DND-41 (cell line): ENCODE measurements at regions not wholly inside any gene's neighbourhood (a gene's known extent, or its start where the extent isn't known, plus 50 kb on each side); places are given as distances from the start of the nearest gene placed in this dataset.

Experiments used
- ATAC-seq: fragments of 200-7000 bp; cut with Tn5 transposase; 3 replicates; pipeline ENCODE4 v1.9.1; 2021; ENCODE audit warnings: low read depth; ENCODE audit not compliant: insufficient read depth
- DNase-seq: peaks from one replicate; pipeline ENCODE4 v3.0.0-alpha.2; 2020
- H2AFZ ChIP-seq: 2 replicates; pipeline ENCODE4 v1.6.0; 2012; ENCODE audit warnings: low read depth, low read length
- H3K27ac ChIP-seq: 2 replicates; pipeline ENCODE4 v1.5.1; 2012; ENCODE audit warnings: low read length, inconsistent platforms
- H3K27me3 ChIP-seq: fragments of 200-600 bp; sonication (generic); 2 replicates; pipeline ENCODE4 v1.6.0; 2012; ENCODE audit warnings: low read length, mild to moderate bottlenecking, inconsistent platforms; ENCODE audit not compliant: insufficient read depth, poor library complexity
- H3K36me3 ChIP-seq: 2 replicates; pipeline ENCODE4 v1.5.1; 2012; ENCODE audit warnings: low read length, inconsistent platforms; ENCODE audit not compliant: insufficient read depth
- H3K4me1 ChIP-seq: 2 replicates; pipeline ENCODE4 v1.5.1; 2012; ENCODE audit warnings: mild to moderate bottlenecking, low read length; ENCODE audit not compliant: insufficient read depth
- H3K4me2 ChIP-seq: 2 replicates; pipeline ENCODE4 v1.6.0; 2012; ENCODE audit warnings: mild to moderate bottlenecking, moderate library complexity, low read length, inconsistent platforms; ENCODE audit not compliant: insufficient read depth
- H3K4me3 ChIP-seq, 2 experiments: fragments of 200-600 bp in 1 of 2; shearing (Covaris generic) in 1 of 2; 2 replicates each; pipeline ENCODE4 v1.5.1; 2012 to 2016; ENCODE audit warnings: inconsistent platforms in 2 of 2, low read length in 2 of 2, mild to moderate bottlenecking in 2 of 2, low read depth in 1 of 2, moderate library complexity in 1 of 2
- H3K79me2 ChIP-seq: 2 replicates; pipeline ENCODE4 v1.6.0; 2012; ENCODE audit warnings: low read length, inconsistent platforms; ENCODE audit not compliant: insufficient read depth
- H3K9ac ChIP-seq: 2 replicates; pipeline ENCODE4 v1.6.0; 2012; ENCODE audit warnings: low read depth, mild to moderate bottlenecking, inconsistent platforms, low read length, moderate library complexity
- H3K9me3 ChIP-seq: 2 replicates; pipeline ENCODE4 v1.5.1; 2012; ENCODE audit warnings: low read length, moderate library complexity, mild to moderate bottlenecking, inconsistent platforms; ENCODE audit not compliant: insufficient read depth, severe bottlenecking
- H4K20me1 ChIP-seq: 2 replicates; pipeline ENCODE4 v1.6.0; 2012; ENCODE audit warnings: low read length; ENCODE audit not compliant: insufficient read depth
- EZH2 ChIP-seq: IDR thresholded peaks from 3 replicates; pipeline ENCODE4 v1.6.1; 2012; ENCODE audit warnings: borderline replicate concordance, low read depth, mild to moderate bottlenecking, moderate library complexity, low read length, inconsistent platforms; ENCODE audit not compliant: severe bottlenecking
- TF ChIP-seq, protein P1 (sequence below): IDR thresholded peaks from 2 replicates; pipeline ENCODE4 v1.5.1; 2012; ENCODE audit warnings: borderline replicate concordance, low read length, moderate library complexity, mild to moderate bottlenecking; ENCODE audit not compliant: poor library complexity, severe bottlenecking; ENCODE audit errors: extremely low read depth

- Histone ChIP-seq H4K20me1 (no peaks in the 10 kb centered on the region), H3K27ac (no peak overlapping the region), H3K4me2 (no peak overlapping the region), H3K9me3 (peaks cover 47% of the 10 kb centered on the region), H3K27me3 (no peaks in the 10 kb centered on the region), H3K4me3 (no peak overlapping the region; a peak in 1 of 4 replicates), H3K4me1 (peaks cover 12% of the 10 kb centered on the region), H3K9ac (no peak overlapping the region), H3K79me2 (no peaks in the 10 kb centered on the region), H3K36me3 (0 out of 2 replicates have a peak, but pooled peaks cover 5% of the 10 kb centered on the region), H2AFZ (no peak overlapping the region)
- ATAC-seq (no peak), DNase-seq (no peak)
- TF ChIP-seq, protein P1, sequence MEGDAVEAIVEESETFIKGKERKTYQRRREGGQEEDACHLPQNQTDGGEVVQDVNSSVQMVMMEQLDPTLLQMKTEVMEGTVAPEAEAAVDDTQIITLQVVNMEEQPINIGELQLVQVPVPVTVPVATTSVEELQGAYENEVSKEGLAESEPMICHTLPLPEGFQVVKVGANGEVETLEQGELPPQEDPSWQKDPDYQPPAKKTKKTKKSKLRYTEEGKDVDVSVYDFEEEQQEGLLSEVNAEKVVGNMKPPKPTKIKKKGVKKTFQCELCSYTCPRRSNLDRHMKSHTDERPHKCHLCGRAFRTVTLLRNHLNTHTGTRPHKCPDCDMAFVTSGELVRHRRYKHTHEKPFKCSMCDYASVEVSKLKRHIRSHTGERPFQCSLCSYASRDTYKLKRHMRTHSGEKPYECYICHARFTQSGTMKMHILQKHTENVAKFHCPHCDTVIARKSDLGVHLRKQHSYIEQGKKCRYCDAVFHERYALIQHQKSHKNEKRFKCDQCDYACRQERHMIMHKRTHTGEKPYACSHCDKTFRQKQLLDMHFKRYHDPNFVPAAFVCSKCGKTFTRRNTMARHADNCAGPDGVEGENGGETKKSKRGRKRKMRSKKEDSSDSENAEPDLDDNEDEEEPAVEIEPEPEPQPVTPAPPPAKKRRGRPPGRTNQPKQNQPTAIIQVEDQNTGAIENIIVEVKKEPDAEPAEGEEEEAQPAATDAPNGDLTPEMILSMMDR: no peak
- no peak for TF ChIP-seq EZH2
These were observed 905.4 kb upstream of the NDST4 start for GRCh38 chr4:116018831-116019230.

DNA sequence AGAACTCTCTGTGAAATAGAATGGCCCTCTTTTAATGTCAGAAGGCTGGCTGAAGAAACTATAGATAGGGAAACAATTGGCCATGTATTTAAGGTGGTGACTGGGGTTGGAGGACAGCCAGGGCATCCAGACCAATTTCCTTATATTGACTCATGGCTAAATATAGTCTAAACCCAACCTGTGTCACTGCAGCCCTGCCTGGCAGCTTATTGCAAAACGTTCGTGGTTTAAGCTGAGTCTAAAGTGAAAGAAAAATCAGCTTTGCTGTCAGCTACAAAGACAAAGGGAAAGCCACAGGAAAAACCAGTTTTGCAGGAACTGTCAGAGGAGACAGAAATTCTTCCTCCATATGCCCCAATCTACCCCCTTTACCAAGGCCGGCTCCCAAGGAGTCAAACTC lies 902.8 kb upstream of the NDST4 start:
- H3K9me3 ChIP-seq: peaks cover 54% of the 10 kb centered on the region

GRCh38 chr4:116015549-116015948 lies 902.1 kb upstream of the NDST4 start:
- TF ChIP-seq EZH2: no peak
- TF ChIP-seq, protein P1: no peak
- H3K9ac ChIP-seq: no peak overlapping the region
- no peak for ATAC-seq

More for the DNA sequence above, 902.8 kb upstream of the NDST4 start:
- no peak overlapping the region for H3K4me3 ChIP-seq
- no peaks in the 10 kb centered on the region for H3K27me3 ChIP-seq
- peak overlapping the region; percentile 60 for H3K27ac ChIP-seq
- no peak overlapping the region for H2AFZ ChIP-seq
- DNase-seq (peak; percentile 46), ATAC-seq (peak; percentile 86)
- no peak overlapping the region for H3K9ac ChIP-seq
- H3K79me2 ChIP-seq: no peaks in the 10 kb centered on the region
- peaks cover 12% of the 10 kb centered on the region for H3K4me1 ChIP-seq
- 0 out of 2 replicates have a peak, but pooled peaks cover 5% of the 10 kb centered on the region for H3K36me3 ChIP-seq
- peak overlapping the region; percentile 17; the same call in 1 of the 2 replicates for H3K4me2 ChIP-seq
- TF ChIP-seq, protein P1: no peak
- no peak for TF ChIP-seq EZH2
- H4K20me1 ChIP-seq: no peaks in the 10 kb centered on the region

GRCh38 chr4:116015062-116015461 lies 901.6 kb upstream of the NDST4 start:
- Histone ChIP-seq H3K27ac (no peak overlapping the region), H3K9ac (no peak overlapping the region), H3K27me3 (no peaks in the 10 kb centered on the region), H3K79me2 (no peaks in the 10 kb centered on the region), H3K9me3 (peaks cover 50% of the 10 kb centered on the region), H3K4me1 (peaks cover 12% of the 10 kb centered on the region), H3K4me2 (no peak overlapping the region), H4K20me1 (no peaks in the 10 kb centered on the region), H3K36me3 (0 out of 2 replicates have a peak, but pooled peaks cover 5% of the 10 kb centered on the region), H3K4me3 (0 out of 4 replicates have a peak overlapping the region, but pooled peaks of 1 of the 2 experiments have one; percentile 28), H2AFZ (no peak overlapping the region)
- TF ChIP-seq EZH2: no peak
- TF ChIP-seq, protein P1: no peak
- no peak for DNase-seq
- ATAC-seq: no peak

More at GRCh38 chr4:116015549-116015948, 902.1 kb upstream of the NDST4 start:
- H3K79me2 ChIP-seq: no peaks in the 10 kb centered on the region
- H4K20me1 ChIP-seq: no peaks in the 10 kb centered on the region
- H3K4me2 ChIP-seq: no peak overlapping the region
- H3K27me3 ChIP-seq: no peaks in the 10 kb centered on the region
- 0 out of 2 replicates have a peak, but pooled peaks cover 5% of the 10 kb centered on the region for H3K36me3 ChIP-seq
- no peak overlapping the region for H2AFZ ChIP-seq
- H3K4me1 ChIP-seq: peaks cover 12% of the 10 kb centered on the region
- peak overlapping the region in 1 of 2 experiments; percentile 28; a peak in 1 of 4 replicates for H3K4me3 ChIP-seq
- peaks cover 54% of the 10 kb centered on the region for H3K9me3 ChIP-seq
- peak overlapping the region; percentile 60 for H3K27ac ChIP-seq
- DNase-seq: no peak
